GM12874 (cell line): ENCODE measurements at regions not wholly inside any gene's neighbourhood (a gene's known extent, or its start where the extent isn't known, plus 50 kb on each side); places are given as distances from the start of the nearest gene placed in this dataset.

Source experiments
- TF ChIP-seq, protein P1 (sequence below): IDR thresholded peaks from 2 replicates; pipeline ENCODE4 v1.5.1; 2011; ENCODE audit warnings: low read depth, mild to moderate bottlenecking, control low read depth, low read length, moderate library complexity; ENCODE audit not compliant: insufficient read depth

DNA sequence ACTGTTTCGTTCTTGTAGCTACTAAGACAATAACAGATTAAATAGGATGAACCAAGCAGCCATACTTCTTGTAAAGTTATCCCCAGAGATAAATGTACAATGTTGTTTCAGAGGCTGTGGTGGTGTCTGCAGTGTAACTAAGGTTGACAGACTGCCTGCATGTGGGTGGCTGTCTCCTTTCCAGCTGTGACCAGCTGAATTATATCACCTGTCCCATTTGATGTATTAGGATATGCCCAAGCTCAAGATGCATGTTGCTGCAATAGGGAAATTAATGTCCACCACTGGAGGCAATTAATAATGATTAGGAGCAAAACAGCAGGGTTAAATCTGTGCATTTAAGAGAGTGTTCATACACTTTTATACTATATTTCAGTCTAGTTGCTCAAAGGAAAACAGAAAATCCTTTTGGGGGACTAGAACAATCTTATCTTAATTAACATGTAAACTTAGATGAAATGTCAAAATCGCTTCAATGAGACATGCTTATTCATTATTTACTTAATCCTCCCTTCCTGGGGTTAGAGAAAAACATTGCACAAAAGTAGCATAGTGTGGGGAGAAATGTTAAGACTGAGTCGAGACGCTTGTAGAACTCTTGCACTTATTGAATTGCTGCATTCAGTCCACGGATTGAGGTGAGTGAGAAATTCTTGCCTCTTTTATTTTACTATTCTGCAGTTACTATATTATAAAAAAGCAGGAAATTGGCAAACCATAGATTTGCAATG, 269.0 kb downstream of the SNX10 start:
- TF ChIP-seq, protein P1, sequence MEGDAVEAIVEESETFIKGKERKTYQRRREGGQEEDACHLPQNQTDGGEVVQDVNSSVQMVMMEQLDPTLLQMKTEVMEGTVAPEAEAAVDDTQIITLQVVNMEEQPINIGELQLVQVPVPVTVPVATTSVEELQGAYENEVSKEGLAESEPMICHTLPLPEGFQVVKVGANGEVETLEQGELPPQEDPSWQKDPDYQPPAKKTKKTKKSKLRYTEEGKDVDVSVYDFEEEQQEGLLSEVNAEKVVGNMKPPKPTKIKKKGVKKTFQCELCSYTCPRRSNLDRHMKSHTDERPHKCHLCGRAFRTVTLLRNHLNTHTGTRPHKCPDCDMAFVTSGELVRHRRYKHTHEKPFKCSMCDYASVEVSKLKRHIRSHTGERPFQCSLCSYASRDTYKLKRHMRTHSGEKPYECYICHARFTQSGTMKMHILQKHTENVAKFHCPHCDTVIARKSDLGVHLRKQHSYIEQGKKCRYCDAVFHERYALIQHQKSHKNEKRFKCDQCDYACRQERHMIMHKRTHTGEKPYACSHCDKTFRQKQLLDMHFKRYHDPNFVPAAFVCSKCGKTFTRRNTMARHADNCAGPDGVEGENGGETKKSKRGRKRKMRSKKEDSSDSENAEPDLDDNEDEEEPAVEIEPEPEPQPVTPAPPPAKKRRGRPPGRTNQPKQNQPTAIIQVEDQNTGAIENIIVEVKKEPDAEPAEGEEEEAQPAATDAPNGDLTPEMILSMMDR = no peak

DNA sequence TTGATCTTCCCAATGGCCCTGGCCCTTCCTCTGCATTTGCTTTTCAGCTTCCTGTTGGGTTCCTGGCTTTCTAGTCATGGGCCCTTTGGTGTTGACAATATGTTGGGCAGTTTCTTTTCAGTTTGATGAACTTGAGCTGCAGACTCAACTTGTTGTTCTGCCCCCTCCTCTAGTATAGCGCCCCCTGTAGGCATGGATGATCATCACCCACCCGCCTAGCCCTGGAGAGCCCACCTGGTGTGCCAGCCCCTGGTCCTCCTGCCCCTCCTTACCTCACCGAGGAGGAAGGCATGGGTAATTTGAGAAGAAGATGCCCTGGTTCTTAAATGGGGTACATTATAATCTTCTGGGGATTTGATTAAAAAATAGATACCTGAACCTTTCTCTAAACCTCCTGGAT, 271.2 kb downstream of the SNX10 start:
- TF ChIP-seq, protein P1 = peak; percentile 4; the same call in 1 of the 2 replicates

- TF ChIP-seq, protein P1 = no peak
Observed at GRCh38 chr7:26563406-26563805, 271.7 kb downstream of the SNX10 start.

DNA sequence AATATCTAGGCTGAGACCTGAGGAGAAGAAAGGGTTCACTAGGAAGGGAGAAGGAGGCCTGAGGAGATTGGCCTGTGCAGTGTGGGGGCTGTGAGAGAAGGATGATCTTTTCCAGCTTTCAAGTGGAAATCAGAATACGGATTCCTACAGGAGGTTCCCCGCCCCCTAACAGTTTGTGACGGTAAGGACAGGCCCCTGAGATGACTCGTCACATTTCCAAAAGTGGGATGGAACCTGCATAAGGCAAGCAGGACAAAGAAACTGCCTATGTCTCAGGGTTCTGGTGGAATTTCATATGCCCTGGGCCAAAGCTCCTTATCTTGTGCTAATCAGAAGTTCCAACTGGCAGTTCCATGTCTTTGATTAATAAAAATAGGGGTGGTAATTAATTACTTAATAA, 275.6 kb downstream of the SNX10 start:
- TF ChIP-seq, protein P1 = no peak

DNA sequence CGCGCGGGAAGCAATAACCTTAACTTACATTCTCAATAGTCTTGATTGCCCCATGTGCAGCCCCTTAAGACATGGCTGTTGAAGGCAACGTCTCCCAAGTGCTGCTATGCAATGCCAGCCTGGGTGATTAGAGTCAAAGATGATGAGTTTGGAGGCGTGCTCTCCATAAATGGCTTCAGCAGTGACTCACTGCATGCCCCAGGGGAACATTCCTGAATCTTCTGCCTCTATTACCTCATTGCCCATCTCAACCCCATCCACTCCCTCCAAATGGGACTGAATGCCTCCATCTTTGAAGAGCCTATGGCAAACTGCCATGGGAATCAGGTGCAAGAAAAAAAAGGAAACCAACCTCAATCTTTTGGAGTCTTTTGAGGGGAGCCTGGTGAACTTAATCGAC, 282.8 kb downstream of the SNX10 start:
- TF ChIP-seq, protein P1 = no peak

DNA sequence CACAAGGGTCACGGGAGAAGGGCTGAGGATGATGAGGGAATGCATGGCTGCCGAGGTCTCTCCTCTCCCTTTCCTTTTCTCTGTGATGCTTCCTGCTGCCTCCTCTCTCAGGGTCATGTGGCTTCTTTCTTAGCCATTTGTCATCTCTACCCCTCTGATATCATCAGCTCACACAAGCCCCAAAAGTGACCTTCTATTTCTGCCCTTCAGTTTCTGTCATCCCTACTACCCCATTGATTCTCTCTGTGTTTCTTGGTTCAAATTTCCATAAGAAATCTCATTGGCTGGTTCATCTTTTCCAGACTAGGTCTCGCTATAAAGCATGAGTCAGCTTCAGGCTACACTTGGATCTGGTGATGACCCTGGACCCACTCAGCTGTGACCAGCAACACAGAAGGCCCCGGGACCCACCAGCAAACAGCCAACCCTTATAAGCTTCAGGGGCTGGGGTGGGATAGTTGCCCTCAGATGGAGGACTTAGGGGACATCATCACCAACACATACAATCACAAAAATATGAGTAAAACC, 284.3 kb downstream of the SKAP2 start:
- TF ChIP-seq, protein P1 = no peak

GRCh38 chr7:26580711-26581110, 283.7 kb downstream of the SKAP2 start:
- TF ChIP-seq, protein P1 = no peak
